ENCODE measurements at regions not wholly inside any gene's neighbourhood (a gene's known extent, or its start where the extent isn't known, plus 50 kb on each side); places are given as distances from the start of the nearest gene placed in this dataset.

DNA sequence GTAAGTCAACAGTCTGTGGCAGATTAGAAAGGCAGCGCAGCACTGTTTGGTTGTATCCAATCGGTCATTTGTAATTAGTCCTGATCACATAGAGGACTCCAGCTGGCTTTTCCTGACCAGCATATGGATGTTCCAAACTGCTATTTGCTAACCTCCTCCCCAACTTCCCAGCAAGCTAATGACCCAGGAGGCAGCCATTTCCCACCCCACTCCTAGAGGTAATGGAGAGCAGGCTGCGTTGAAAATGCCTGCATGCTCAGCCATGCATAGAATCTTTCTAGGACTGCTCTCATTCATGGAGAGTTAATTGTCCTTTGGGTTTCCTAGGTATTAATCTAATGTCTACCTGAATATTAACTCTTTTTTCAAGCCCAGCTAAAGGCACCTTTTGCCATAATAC is 850.6 kb upstream of the WWC1 start:
- Histone ChIP-seq H3K4me1 (ENCODE audit: control insufficient read depth, insufficient read depth, low read length) (no peaks in the 10 kb centered on the region), H3K36me3 (ENCODE audit: control insufficient read depth, insufficient read depth, low read length) (no peaks in the 10 kb centered on the region), H3K4me3 (ENCODE audit: low read length) (no peak overlapping the region), H3K9me3 (ENCODE audit: control insufficient read depth, low read length) (no peaks in the 10 kb centered on the region), H3K9ac (ENCODE audit: low read length) (no peak overlapping the region), H3K27me3 (ENCODE audit: control insufficient read depth, insufficient read depth, low read length) (no peaks in the 10 kb centered on the region)

DNA sequence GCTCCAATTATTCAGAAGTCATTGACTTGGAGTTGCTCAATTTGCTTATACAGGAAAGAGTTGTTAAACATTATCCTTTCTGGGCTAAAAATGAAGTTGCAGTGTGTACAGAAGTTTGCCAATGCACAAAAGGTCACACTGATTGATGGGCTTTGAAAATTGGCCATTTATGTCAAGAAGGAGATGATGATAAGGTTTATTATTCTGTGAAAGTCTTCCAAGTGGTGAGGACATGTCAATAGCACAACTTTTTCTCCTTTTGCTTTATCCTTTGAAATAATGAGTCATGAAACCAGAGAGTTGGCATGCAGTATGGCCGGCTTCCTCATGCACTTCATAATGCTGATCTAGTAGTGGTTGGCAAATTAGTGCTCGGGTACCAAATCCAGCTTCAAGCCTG is 848.5 kb upstream of the WWC1 start:
- Histone ChIP-seq H3K4me1 (ENCODE audit: control insufficient read depth, insufficient read depth, low read length) (no peaks in the 10 kb centered on the region), H3K4me3 (ENCODE audit: low read length) (no peak overlapping the region), H3K36me3 (ENCODE audit: control insufficient read depth, insufficient read depth, low read length) (no peaks in the 10 kb centered on the region), H3K27me3 (ENCODE audit: control insufficient read depth, insufficient read depth, low read length) (no peaks in the 10 kb centered on the region), H3K9ac (ENCODE audit: low read length) (no peak overlapping the region), H3K9me3 (ENCODE audit: control insufficient read depth, low read length) (no peaks in the 10 kb centered on the region)

DNA sequence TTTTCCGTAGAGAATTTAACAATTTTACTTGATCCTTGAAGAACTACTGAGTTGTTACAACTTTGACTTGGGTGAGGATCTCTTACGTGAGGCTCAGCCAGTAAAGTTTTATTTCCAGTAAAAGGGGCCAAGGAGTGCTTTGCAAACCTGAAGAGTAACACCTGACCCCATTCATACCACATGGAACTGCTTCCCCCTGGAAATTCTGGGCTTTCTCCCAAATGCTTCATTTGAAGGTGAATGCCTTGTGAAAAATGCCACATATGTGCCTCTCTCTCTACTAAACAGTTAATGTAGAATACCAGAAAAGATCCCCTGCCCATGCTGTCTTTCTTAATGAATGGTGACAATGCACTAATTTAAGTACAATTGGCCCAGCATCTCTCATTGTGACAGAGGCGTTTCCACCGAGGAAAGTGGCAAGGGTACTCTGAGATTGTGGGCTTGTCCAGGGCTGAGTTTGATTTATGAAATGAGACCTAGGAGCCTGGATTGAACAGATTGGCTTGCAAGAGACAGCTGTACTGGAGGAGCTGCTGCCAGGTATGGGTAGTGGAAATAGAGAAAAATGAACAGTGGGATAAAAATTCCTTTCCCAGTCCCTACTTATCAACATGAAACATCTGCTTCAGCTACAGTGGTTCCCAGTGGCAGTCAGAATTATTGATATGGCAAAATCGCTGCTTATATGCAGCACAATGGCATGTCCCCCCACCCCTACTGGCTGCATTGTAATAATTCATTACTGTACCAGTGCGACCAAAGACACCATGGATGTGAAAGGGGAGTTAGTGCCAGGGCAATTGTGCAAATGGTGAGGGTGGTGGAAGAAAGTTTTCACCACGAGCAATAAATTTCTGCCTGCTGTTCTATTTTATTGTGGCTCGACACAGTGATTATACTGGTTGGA is 843.7 kb upstream of the WWC1 start:
- Histone ChIP-seq H3K36me3 (ENCODE audit: control insufficient read depth, insufficient read depth, low read length) (no peaks in the 10 kb centered on the region), H3K4me3 (ENCODE audit: low read length) (no peak overlapping the region), H3K27me3 (ENCODE audit: control insufficient read depth, insufficient read depth, low read length) (no peaks in the 10 kb centered on the region), H3K9me3 (ENCODE audit: control insufficient read depth, low read length) (no peaks in the 10 kb centered on the region), H3K9ac (ENCODE audit: low read length) (no peak overlapping the region), H3K4me1 (ENCODE audit: control insufficient read depth, insufficient read depth, low read length) (no peaks in the 10 kb centered on the region)

DNA sequence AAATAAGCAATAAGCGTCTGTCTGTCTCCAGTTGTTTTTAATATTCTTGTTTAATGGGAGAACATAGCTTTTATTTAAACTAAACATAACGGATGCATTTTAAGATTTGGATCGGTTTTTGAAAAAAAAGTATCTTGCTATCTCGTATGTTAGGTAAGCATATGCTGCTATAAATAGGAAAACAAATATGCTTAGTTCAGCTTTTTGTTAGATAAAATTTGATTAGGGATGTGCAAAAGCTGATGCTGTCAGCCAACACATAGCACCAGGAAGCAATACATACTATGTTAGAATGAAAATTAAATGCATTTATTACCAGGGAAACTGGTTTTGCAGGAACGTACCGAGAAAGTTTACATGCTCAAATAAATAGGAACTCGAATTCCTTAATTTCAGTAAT is 843.1 kb upstream of the WWC1 start:
- Histone ChIP-seq H3K36me3 (ENCODE audit: control insufficient read depth, insufficient read depth, low read length) (no peaks in the 10 kb centered on the region), H3K9me3 (ENCODE audit: control insufficient read depth, low read length) (no peaks in the 10 kb centered on the region), H3K9ac (ENCODE audit: low read length) (no peak overlapping the region), H3K27me3 (ENCODE audit: control insufficient read depth, insufficient read depth, low read length) (no peaks in the 10 kb centered on the region), H3K4me1 (ENCODE audit: control insufficient read depth, insufficient read depth, low read length) (no peaks in the 10 kb centered on the region), H3K4me3 (ENCODE audit: low read length) (no peak overlapping the region)

DNA sequence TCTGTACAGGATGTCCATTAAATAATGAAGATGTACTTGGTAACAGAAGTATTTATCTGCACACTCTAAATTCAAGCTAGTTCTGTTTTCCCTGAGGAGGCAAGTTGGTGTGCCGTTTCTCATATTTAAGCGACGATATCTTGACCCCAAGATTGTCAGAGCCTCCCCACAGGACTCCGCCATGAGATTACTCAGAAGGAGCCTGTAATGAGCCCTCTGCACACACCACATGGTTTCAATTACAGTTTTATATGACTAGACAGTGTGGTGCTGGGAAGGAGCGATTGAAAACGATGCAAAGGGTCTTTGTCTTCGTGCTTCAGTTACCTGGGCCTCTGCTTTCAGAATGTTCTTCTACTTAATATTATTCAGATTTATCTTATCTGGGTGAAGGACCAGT is 840.4 kb upstream of the WWC1 start:
- Histone ChIP-seq H3K9me3 (ENCODE audit: control insufficient read depth, low read length) (no peaks in the 10 kb centered on the region), H3K4me1 (ENCODE audit: control insufficient read depth, insufficient read depth, low read length) (no peaks in the 10 kb centered on the region), H3K36me3 (ENCODE audit: control insufficient read depth, insufficient read depth, low read length) (no peaks in the 10 kb centered on the region), H3K9ac (ENCODE audit: low read length) (no peak overlapping the region), H3K4me3 (ENCODE audit: low read length) (no peak overlapping the region), H3K27me3 (ENCODE audit: control insufficient read depth, insufficient read depth, low read length) (no peaks in the 10 kb centered on the region)

DNA sequence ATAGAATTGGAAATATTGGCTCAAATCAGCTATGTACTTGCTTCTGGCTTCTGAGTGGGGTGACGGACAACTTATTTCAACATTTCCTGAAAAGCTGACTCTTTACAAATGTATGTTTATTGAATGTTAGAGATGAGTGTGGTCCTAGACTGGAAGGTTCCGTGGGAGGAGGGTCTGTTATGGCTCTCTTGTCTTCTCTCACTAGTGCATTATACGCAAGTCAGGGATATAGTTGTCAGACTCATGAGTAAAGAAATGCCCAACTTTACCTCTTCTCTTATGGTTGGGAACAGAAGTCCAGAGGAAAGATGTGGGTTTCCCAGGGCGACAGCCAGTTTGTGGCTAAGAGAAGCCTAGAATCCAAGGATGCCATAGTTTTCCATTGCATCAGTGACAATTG is 839.3 kb upstream of the WWC1 start:
- H3K9ac ChIP-seq (ENCODE audit: low read length), result no peak overlapping the region
- no peaks in the 10 kb centered on the region for H3K4me1 ChIP-seq (ENCODE audit: control insufficient read depth, insufficient read depth, low read length)
- H3K4me3 ChIP-seq (ENCODE audit: low read length), result no peak overlapping the region
- H3K9me3 ChIP-seq (ENCODE audit: control insufficient read depth, low read length), result no peaks in the 10 kb centered on the region
- H3K36me3 ChIP-seq (ENCODE audit: control insufficient read depth, insufficient read depth, low read length), result no peaks in the 10 kb centered on the region
- no peaks in the 10 kb centered on the region for H3K27me3 ChIP-seq (ENCODE audit: control insufficient read depth, insufficient read depth, low read length)

DNA sequence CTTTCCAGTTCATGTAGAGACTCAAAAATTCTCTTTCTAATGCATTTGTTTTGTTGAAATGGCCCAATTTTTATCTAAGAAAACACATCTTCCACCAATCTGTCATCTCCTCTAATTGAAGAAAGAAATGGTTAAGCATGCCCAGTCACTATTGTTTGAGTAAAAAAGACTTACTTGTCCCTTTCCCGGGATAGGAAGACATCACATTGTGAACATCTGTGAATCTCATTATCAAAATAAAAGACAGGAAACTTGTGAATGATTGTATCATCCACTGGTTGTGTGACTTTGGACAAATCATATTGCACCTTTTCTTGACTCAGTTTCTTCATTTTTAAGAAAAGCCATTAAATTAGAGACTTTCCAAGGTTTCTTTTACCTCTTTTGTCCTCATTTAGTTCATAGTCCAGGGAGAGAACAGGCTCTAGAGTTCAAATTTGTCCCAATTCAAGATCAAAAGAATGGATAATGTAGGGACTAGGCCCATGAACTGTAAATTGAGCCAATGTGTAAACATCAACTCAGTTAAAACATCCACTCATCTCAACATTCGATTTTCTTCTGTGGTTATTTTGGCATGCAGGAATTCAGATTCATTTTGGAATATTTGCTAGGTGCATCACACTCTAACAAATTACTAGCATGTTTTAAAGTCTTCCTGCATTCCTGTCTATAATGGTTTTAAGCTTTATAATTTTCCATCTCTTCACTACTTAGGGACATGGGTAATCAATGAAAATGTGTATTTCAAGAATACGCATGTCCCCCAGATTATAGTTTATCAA is 838.0 kb upstream of the WWC1 start:
- Histone ChIP-seq H3K4me3 (ENCODE audit: low read length) (no peak overlapping the region), H3K27me3 (ENCODE audit: control insufficient read depth, insufficient read depth, low read length) (no peaks in the 10 kb centered on the region), H3K4me1 (ENCODE audit: control insufficient read depth, insufficient read depth, low read length) (no peaks in the 10 kb centered on the region), H3K9me3 (ENCODE audit: control insufficient read depth, low read length) (no peaks in the 10 kb centered on the region), H3K9ac (ENCODE audit: low read length) (no peak overlapping the region), H3K36me3 (ENCODE audit: control insufficient read depth, insufficient read depth, low read length) (no peaks in the 10 kb centered on the region)

DNA sequence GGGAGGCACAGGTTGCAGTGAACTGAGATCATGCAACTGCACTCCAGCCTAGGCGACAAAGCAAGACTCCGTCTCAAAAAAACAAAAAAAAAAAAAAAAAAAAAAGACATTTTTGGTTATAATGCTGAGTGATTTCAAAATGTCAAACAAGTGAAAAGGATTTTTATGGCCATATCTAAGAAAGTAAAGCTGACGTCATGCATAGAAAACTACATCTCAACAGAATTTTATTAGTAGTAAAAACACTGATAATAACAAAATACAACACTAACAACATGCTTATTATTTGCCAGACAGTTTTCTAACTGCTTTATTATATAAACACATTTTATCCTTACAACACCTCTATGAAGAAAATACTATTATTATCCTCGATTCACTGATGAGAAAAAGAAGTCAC is 833.0 kb upstream of the WWC1 start:
- H3K4me3 ChIP-seq (ENCODE audit: low read length), result no peak overlapping the region

DNA sequence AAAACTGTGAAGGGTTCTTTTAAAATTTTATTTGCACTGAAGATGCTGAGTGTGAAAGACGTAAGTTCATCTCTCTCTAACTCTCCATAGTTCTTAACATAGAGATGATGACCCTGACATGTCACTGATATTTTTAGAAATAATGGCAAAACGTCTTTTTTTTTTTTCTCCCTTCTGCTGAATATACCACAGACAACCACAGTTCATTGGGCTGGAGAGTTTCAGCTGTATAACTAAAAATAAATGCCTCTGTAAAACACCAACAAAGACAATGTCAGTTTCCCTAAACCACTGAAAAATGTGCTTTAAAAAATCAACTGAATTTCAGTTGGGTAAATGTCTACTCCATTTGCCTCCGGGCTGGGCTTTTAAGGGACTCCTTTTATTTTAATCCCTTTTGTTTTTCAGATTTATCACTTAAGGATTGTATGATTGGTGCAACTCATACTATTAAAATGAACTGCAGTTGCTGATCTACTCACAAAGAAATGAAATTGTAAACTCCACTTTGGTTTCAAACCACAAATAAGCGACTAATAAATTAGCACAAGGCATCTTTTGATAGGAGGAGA is 830.9 kb upstream of the WWC1 start:
- Histone ChIP-seq H3K9ac (ENCODE audit: low read length) (no peak overlapping the region), H3K27me3 (ENCODE audit: control insufficient read depth, insufficient read depth, low read length) (no peaks in the 10 kb centered on the region), H3K9me3 (ENCODE audit: control insufficient read depth, low read length) (no peaks in the 10 kb centered on the region), H3K4me1 (ENCODE audit: control insufficient read depth, insufficient read depth, low read length) (no peaks in the 10 kb centered on the region), H3K4me3 (ENCODE audit: low read length) (no peak overlapping the region), H3K36me3 (ENCODE audit: control insufficient read depth, insufficient read depth, low read length) (no peaks in the 10 kb centered on the region)

More for the DNA sequence above, 833.0 kb upstream of the WWC1 start:
- Histone ChIP-seq H3K9ac (ENCODE audit: low read length) (no peak overlapping the region), H3K36me3 (ENCODE audit: control insufficient read depth, insufficient read depth, low read length) (no peaks in the 10 kb centered on the region), H3K27me3 (ENCODE audit: control insufficient read depth, insufficient read depth, low read length) (no peaks in the 10 kb centered on the region), H3K4me1 (ENCODE audit: control insufficient read depth, insufficient read depth, low read length) (no peaks in the 10 kb centered on the region), H3K9me3 (ENCODE audit: control insufficient read depth, low read length) (no peaks in the 10 kb centered on the region)

DNA sequence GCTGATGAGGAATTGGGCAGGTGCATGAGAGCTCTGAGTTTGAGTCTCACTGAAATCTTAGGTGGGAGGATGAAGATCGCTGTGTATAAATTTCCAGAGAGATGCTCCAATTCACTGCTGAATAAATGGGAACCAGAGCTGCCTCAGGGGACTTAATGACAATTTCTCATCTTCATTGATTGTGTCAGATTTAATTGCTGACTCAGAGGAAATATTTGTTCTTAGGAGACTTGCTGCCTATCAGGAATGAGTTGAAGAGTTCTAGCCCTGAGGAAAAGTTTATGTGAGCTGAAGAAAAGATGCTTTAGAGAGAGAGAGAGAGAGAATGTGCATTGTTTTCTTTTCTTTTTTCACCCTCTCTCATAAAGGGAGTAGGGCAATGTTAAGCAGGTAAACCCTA is 827.5 kb upstream of the WWC1 start:
- H3K4me3 ChIP-seq (ENCODE audit: low read length), result no peak overlapping the region

DNA sequence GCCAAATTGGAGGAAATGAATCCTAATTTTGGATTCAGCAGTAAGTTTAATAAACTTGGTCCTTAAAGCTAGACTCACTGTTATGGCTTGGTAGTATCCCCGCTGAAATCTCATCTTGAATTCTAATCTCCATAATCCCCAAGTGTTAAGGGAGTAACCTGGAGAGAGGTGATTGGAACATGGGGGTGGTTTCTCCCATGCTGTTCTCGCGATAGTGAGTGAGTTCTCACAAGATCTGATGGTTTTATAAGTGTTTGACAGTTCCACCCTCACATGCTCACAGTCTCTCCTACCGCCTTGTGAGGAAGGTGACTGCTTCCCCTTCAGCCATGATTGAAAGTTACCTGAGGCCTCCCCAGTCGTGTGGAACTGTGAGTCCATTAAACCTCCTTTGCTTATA is 824.5 kb upstream of the WWC1 start:
- no peak overlapping the region for H3K4me3 ChIP-seq (ENCODE audit: low read length)
- H3K4me1 ChIP-seq (ENCODE audit: control insufficient read depth, insufficient read depth, low read length), result no peaks in the 10 kb centered on the region
- H3K36me3 ChIP-seq (ENCODE audit: control insufficient read depth, insufficient read depth, low read length), result no peaks in the 10 kb centered on the region
- H3K9me3 ChIP-seq (ENCODE audit: control insufficient read depth, low read length), result no peaks in the 10 kb centered on the region
- no peak overlapping the region for H3K9ac ChIP-seq (ENCODE audit: low read length)
- H3K27me3 ChIP-seq (ENCODE audit: control insufficient read depth, insufficient read depth, low read length), result no peaks in the 10 kb centered on the region

More for the DNA sequence above, 827.5 kb upstream of the WWC1 start:
- Histone ChIP-seq H3K36me3 (ENCODE audit: control insufficient read depth, insufficient read depth, low read length) (no peaks in the 10 kb centered on the region), H3K9ac (ENCODE audit: low read length) (no peak overlapping the region), H3K4me1 (ENCODE audit: control insufficient read depth, insufficient read depth, low read length) (no peaks in the 10 kb centered on the region), H3K27me3 (ENCODE audit: control insufficient read depth, insufficient read depth, low read length) (no peaks in the 10 kb centered on the region), H3K9me3 (ENCODE audit: control insufficient read depth, low read length) (no peaks in the 10 kb centered on the region)

DNA sequence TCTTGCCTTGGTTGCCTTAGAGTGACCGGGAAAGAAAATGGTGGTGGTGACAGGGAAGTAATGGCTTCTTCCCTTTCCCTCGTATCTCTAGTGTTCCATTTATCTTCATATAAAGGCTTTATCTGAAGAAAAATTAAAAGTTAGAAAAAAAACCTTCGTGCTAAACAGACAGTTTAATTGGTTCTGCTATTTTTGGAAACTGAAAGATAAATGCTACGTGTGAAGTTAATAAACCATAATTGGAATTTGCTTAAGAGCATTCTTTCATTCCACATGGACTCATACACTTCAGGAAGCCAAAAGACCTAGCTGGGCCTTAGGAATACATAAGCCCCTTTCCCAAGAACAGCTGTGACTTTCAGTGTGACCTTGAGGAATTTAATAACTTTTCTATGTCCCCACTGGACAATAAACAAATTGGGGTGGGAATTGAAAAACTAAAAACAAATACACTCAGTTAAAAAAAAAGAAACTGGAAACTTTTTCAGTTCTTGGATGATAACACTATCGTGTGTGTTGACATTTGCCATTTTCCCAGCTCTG is 818.8 kb upstream of the WWC1 start:
- H3K36me3 ChIP-seq (ENCODE audit: control insufficient read depth, insufficient read depth, low read length), result no peaks in the 10 kb centered on the region

More for the DNA sequence above, 818.8 kb upstream of the WWC1 start:
- no peaks in the 10 kb centered on the region for H3K9me3 ChIP-seq (ENCODE audit: control insufficient read depth, low read length)
- no peak overlapping the region for H3K9ac ChIP-seq (ENCODE audit: low read length)
- H3K27me3 ChIP-seq (ENCODE audit: control insufficient read depth, insufficient read depth, low read length), result no peaks in the 10 kb centered on the region
- no peaks in the 10 kb centered on the region for H3K4me1 ChIP-seq (ENCODE audit: control insufficient read depth, insufficient read depth, low read length)
- H3K4me3 ChIP-seq (ENCODE audit: low read length), result no peak overlapping the region

All from mucosa of stomach (tissue), 1 donor.